Naive thymus-derived CD4-positive, alpha-beta T cell (primary cell): ENCODE measurements at regions not wholly inside any gene's neighbourhood (a gene's known extent, or its start where the extent isn't known, plus 50 kb on each side); places are given as distances from the start of the nearest gene placed in this dataset.

Experiments used
- ATAC-seq: fragments of 150-1000 bp; cut with Tn5 transposase; 2 replicates; pipeline ENCODE4 v1.10.0; 2021; ENCODE audit warnings: mild to moderate bottlenecking, moderate library complexity
- CTCF ChIA-PET: fragments of 350-600 bp; sonication (Branson Sonifier 250); formaldehyde crosslinking; loops from one replicate; lab custom pipeline; 2021; ENCODE audit warnings: antibody characterized with exemption; lab: Charles Lee
- POLR2A ChIA-PET: fragments of 350-600 bp; sonication (Branson Sonifier 250); formaldehyde crosslinking; loops from one replicate; lab custom pipeline; 2021; ENCODE audit warnings: antibody characterized with exemption, inconsistent platforms; lab: Charles Lee
- DNase-seq, 9 donors: peaks; one replicate each; pipeline versions ENCODE4 v3.0.0 to v3.0.0-alpha.2; 2020 to 2022; ENCODE audit warnings: mixed read lengths in 1 of 9
- H3K27ac ChIP-seq: one replicate; pipeline ENCODE4 v1.7.0; 2013; ENCODE audit warnings: mild to moderate bottlenecking, low read depth, low read length, moderate library complexity
- H3K27me3 ChIP-seq, 2 donors: one replicate each; pipeline ENCODE4 v1.7.0; 2013; ENCODE audit warnings: low read length in 2 of 2, mild to moderate bottlenecking in 2 of 2, moderate library complexity in 2 of 2; ENCODE audit not compliant: control insufficient read depth in 2 of 2, insufficient read depth in 2 of 2
- H3K36me3 ChIP-seq, 3 experiments: 1 replicate in 2 of 3; 2 replicates in 1 of 3; pipeline ENCODE4 v1.7.0; 2013; ENCODE audit warnings: low read length in 3 of 3, mild to moderate bottlenecking in 3 of 3, moderate library complexity in 1 of 3; ENCODE audit not compliant: insufficient read depth in 3 of 3, control insufficient read depth in 2 of 3
- H3K4me1 ChIP-seq, 2 donors: one replicate each; pipeline ENCODE4 v1.7.0; 2013; ENCODE audit warnings: low read length in 2 of 2, mild to moderate bottlenecking in 2 of 2, moderate library complexity in 1 of 2; ENCODE audit not compliant: control insufficient read depth in 2 of 2, insufficient read depth in 2 of 2
- H3K4me3 ChIP-seq: 2 replicates; pipeline ENCODE4 v1.7.0; 2013; ENCODE audit warnings: mild to moderate bottlenecking, low read length
- H3K9me3 ChIP-seq, 3 experiments: 1 replicate in 2 of 3; 2 replicates in 1 of 3; pipeline ENCODE4 v1.7.0; 2013; ENCODE audit warnings: low read length in 3 of 3; ENCODE audit not compliant: control insufficient read depth in 2 of 3
- H3K27ac Mint-ChIP-seq, 9 donors: one replicate each; pipeline ENCODE4 v1.8.0; 2020 to 2022; ENCODE audit warnings: mixed read lengths in 9 of 9, mild to moderate bottlenecking in 8 of 9, moderate library complexity in 5 of 9, inconsistent platforms in 2 of 9
- H3K27me3 Mint-ChIP-seq, 5 donors: one replicate each; pipeline ENCODE4 v1.8.0; 2021 to 2022; ENCODE audit warnings: mixed read lengths in 5 of 5, mild to moderate bottlenecking in 1 of 5
- H3K36me3 Mint-ChIP-seq, 5 donors: one replicate each; pipeline ENCODE4 v1.8.0; 2020 to 2022; ENCODE audit warnings: mixed read lengths in 5 of 5, mild to moderate bottlenecking in 3 of 5, inconsistent platforms in 1 of 5
- H3K4me1 Mint-ChIP-seq, 7 donors: one replicate each; pipeline ENCODE4 v1.8.0; 2020 to 2022; ENCODE audit warnings: mixed read lengths in 7 of 7, mild to moderate bottlenecking in 3 of 7, inconsistent platforms in 1 of 7
- H3K4me3 Mint-ChIP-seq, 10 donors: one replicate each; pipeline ENCODE4 v1.8.0; 2020 to 2022; ENCODE audit warnings: mild to moderate bottlenecking in 10 of 10, mixed read lengths in 10 of 10, moderate library complexity in 6 of 10, inconsistent platforms in 2 of 10
- H3K9me3 Mint-ChIP-seq, 11 donors: one replicate each; pipeline ENCODE4 v1.8.0; 2020 to 2022; ENCODE audit warnings: mixed read lengths in 11 of 11, mild to moderate bottlenecking in 4 of 11, inconsistent platforms in 1 of 11, moderate library complexity in 1 of 11
- intact Hi-C, 2 donors: fragments of 100-400 bp; cut with micrococcal nuclease; formaldehyde crosslinking; loops; one replicate each; pipeline ENCODE4 v1.15.1; 2023

DNA sequence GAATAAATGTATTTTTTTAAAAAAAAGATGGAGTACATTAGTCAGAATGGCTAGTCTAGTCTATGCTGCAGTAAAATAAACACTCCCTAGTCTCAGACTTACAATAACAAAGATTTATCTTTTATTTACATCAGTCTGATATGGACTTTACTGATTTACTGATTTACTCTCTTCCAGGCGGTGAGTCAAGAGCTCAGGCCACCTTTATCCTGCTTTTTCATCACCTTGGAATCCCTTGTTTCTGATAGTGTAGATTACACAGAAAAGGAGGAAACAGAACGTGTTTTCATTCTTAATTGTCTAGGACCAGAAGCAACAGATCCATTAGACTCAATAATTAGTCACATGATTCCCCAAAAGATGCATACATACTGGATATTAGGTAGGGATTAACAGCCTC, 290.1 kb upstream of the TRPC7 start:
- Mint-ChIP-seq H3K27ac (no peak overlapping the region), H3K9me3 (peaks cover 0 to 14% (median 3%) of the 10 kb centered on the region in 11 donors)
- POLR2A ChIA-PET = no interaction called here

DNA sequence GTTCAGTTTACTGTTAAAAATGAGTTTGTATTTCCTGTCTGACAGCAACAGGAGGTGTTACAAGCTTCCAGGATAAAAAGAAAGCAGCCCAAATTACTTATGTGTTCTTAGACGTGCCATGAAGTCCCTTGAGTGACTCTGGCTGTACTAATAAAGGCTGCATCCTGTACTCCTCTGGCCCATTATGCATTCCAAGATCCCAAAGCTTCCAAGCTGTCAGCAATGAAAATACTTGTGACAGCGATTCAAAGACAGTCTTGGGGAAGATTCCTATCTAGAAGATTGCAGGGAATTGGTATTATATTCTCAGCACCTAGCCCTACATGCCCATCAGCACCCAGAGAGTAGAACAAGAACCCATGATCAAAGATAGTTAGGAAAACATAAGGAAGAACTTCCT, 281.6 kb upstream of the TRPC7 start:
- no peaks in the 10 kb centered on the region for H3K36me3 ChIP-seq
- H3K4me1 ChIP-seq = no peaks in the 10 kb centered on the region
- H3K9me3 ChIP-seq = no peaks in the 10 kb centered on the region
- Mint-ChIP-seq H3K27ac (no peak overlapping the region), H3K4me3 (no peak overlapping the region), H3K9me3 (peaks cover 0 to 13% (median 2%) of the 10 kb centered on the region in 11 donors), H3K36me3 (no peaks in the 10 kb centered on the region), H3K4me1 (no peaks in the 10 kb centered on the region), H3K27me3 (no peaks in the 10 kb centered on the region)
- H3K27ac ChIP-seq = no peak overlapping the region
- intact Hi-C loops = no loop called here
- ATAC-seq (no peak), DNase-seq (no peak)
- POLR2A ChIA-PET = no interaction called here
- CTCF ChIA-PET = no interaction called here
- H3K4me3 ChIP-seq = no peak overlapping the region
- H3K27me3 ChIP-seq = no peaks in the 10 kb centered on the region

More for the DNA sequence above, 290.1 kb upstream of the TRPC7 start:
- H3K27me3 Mint-ChIP-seq = no peaks in the 10 kb centered on the region
- DNase-seq = no peak
- Histone ChIP-seq H3K4me1 (no peaks in the 10 kb centered on the region), H3K27me3 (no peaks in the 10 kb centered on the region), H3K4me3 (no peak overlapping the region), H3K27ac (no peak overlapping the region), H3K9me3 (no peaks in the 10 kb centered on the region), H3K36me3 (no peaks in the 10 kb centered on the region)
- no peak for ATAC-seq
- CTCF ChIA-PET = no interaction called here
- H3K36me3 Mint-ChIP-seq = no peaks in the 10 kb centered on the region
- no peaks in the 10 kb centered on the region for H3K4me1 Mint-ChIP-seq
- no peak overlapping the region for H3K4me3 Mint-ChIP-seq
- intact Hi-C loops = no loop called here

GRCh38 chr5:136642976-136643375, 277.6 kb upstream of the TRPC7 start:
- intact Hi-C loops = no loop called here
- Histone ChIP-seq H3K4me1 (no peaks in the 10 kb centered on the region), H3K27me3 (no peaks in the 10 kb centered on the region), H3K36me3 (no peaks in the 10 kb centered on the region), H3K9me3 (no peaks in the 10 kb centered on the region), H3K4me3 (no peak overlapping the region), H3K27ac (no peak overlapping the region)
- peaks cover 0 to 7% (median 0%) of the 10 kb centered on the region in 11 donors for H3K9me3 Mint-ChIP-seq
- H3K36me3 Mint-ChIP-seq = no peaks in the 10 kb centered on the region
- ChIA-PET POLR2A (no interaction called here), CTCF (no interaction called here)
- ATAC-seq = no peak
- H3K27ac Mint-ChIP-seq = no peak overlapping the region
- no peaks in the 10 kb centered on the region for H3K27me3 Mint-ChIP-seq
- DNase-seq = no peak
- no peaks in the 10 kb centered on the region for H3K4me1 Mint-ChIP-seq
- no peak overlapping the region for H3K4me3 Mint-ChIP-seq

DNA sequence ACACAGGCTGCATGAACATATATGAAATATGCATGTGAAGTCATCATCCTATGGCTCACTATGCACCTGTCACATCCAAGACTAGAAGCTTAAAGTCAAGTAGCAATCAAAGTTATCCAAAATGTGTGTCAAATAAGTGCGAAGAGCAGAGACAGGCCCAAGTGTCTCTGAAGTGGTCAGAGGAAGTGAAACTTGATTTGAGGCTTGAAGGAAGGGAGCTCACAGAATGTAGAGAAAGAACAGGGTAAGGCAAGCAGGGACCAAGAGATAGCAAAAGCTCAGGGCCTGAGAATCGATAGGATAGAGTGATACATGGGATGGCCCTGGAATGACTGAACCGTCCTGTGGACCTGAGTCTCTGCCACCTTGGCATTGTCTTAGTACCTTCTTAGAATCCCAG, 274.3 kb upstream of the TRPC7 start:
- Mint-ChIP-seq H3K27ac (no peak overlapping the region), H3K4me3 (no peak overlapping the region), H3K9me3 (peaks cover 0 to 7% (median 0%) of the 10 kb centered on the region in 11 donors), H3K27me3 (peaks cover 0 to 4% (median 0%) of the 10 kb centered on the region in 5 donors), H3K36me3 (no peaks in the 10 kb centered on the region), H3K4me1 (no peaks in the 10 kb centered on the region)
- ATAC-seq = no peak
- intact Hi-C loops = no loop called here
- Histone ChIP-seq H3K4me1 (no peaks in the 10 kb centered on the region), H3K9me3 (no peaks in the 10 kb centered on the region), H3K36me3 (no peaks in the 10 kb centered on the region), H3K27me3 (no peaks in the 10 kb centered on the region), H3K4me3 (no peak overlapping the region), H3K27ac (no peak overlapping the region)
- DNase-seq = no peak
- CTCF ChIA-PET = no interaction called here
- POLR2A ChIA-PET = no interaction called here

DNA sequence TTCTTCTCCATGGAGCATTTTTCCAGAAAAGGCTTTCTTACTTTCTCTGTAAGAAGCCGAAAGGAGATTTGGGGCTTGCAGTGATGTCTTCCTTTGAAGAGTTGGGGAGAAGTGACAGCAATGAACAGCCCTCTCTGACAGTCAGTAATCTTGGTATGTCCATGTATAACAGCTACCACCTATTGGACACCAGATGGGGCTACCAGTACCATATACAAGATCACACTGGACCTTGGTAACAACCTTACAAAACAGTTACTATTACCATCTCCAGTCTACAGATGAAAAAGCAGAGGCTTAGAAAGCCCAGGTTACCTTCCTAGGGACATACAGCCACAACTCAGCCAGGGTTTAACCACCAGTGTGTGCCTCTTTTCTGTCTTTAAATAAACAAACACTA, 272.7 kb upstream of the TRPC7 start:
- ATAC-seq (no peak), DNase-seq (no peak)
- no peak overlapping the region for H3K4me3 ChIP-seq
- intact Hi-C loops = no loop called here
- POLR2A ChIA-PET = no interaction called here
- H3K27me3 Mint-ChIP-seq = peaks cover 0 to 4% (median 0%) of the 10 kb centered on the region in 5 donors
- no peaks in the 10 kb centered on the region for H3K36me3 Mint-ChIP-seq
- H3K27ac ChIP-seq = no peak overlapping the region
- H3K9me3 Mint-ChIP-seq = peaks cover 0 to 7% (median 0%) of the 10 kb centered on the region in 11 donors
- H3K4me1 Mint-ChIP-seq = no peaks in the 10 kb centered on the region
- CTCF ChIA-PET = no interaction called here
- H3K4me1 ChIP-seq = no peaks in the 10 kb centered on the region
- H3K36me3 ChIP-seq = no peaks in the 10 kb centered on the region
- no peak overlapping the region for H3K27ac Mint-ChIP-seq
- no peak overlapping the region for H3K4me3 Mint-ChIP-seq
- H3K9me3 ChIP-seq = no peaks in the 10 kb centered on the region
- H3K27me3 ChIP-seq = no peaks in the 10 kb centered on the region

GRCh38 chr5:136636001-136636400, 270.7 kb upstream of the TRPC7 start:
- H3K9me3 ChIP-seq = no peaks in the 10 kb centered on the region
- H3K27me3 ChIP-seq = no peaks in the 10 kb centered on the region
- no peaks in the 10 kb centered on the region for H3K4me1 Mint-ChIP-seq
- ChIA-PET POLR2A (no interaction called here), CTCF (no interaction called here)
- no peaks in the 10 kb centered on the region for H3K4me1 ChIP-seq
- no peaks in the 10 kb centered on the region for H3K36me3 ChIP-seq
- no peak overlapping the region for H3K4me3 Mint-ChIP-seq
- intact Hi-C loops = no loop called here
- DNase-seq (no peak), ATAC-seq (no peak)
- peaks cover 0 to 4% (median 0%) of the 10 kb centered on the region in 5 donors for H3K27me3 Mint-ChIP-seq
- H3K4me3 ChIP-seq = no peak overlapping the region
- peaks cover 0 to 6% (median 0%) of the 10 kb centered on the region in 11 donors for H3K9me3 Mint-ChIP-seq
- H3K27ac Mint-ChIP-seq = no peak overlapping the region
- H3K36me3 Mint-ChIP-seq = no peaks in the 10 kb centered on the region
- H3K27ac ChIP-seq = no peak overlapping the region

- intact Hi-C loops = no loop called here
- Mint-ChIP-seq H3K36me3 (no peaks in the 10 kb centered on the region), H3K27me3 (peaks cover 0 to 4% (median 0%) of the 10 kb centered on the region in 5 donors), H3K4me3 (no peak overlapping the region), H3K27ac (no peak overlapping the region), H3K4me1 (peaks cover 0 to 3% (median 0%) of the 10 kb centered on the region in 7 donors), H3K9me3 (peaks cover 0 to 7% (median 0%) of the 10 kb centered on the region in 11 donors)
- DNase-seq = no peak
- H3K27me3 ChIP-seq = no peaks in the 10 kb centered on the region
- H3K36me3 ChIP-seq = no peaks in the 10 kb centered on the region
- POLR2A ChIA-PET = no interaction called here
- no peaks in the 10 kb centered on the region for H3K4me1 ChIP-seq
- CTCF ChIA-PET = no interaction called here
- no peak for ATAC-seq
- no peak overlapping the region for H3K4me3 ChIP-seq
- H3K9me3 ChIP-seq = no peaks in the 10 kb centered on the region
- no peak overlapping the region for H3K27ac ChIP-seq
These were observed 265.8 kb upstream of the TRPC7 start for GRCh38 chr5:136631186-136631585.
